ENCODE measurements at regions not wholly inside any gene's neighbourhood (a gene's known extent, or its start where the extent isn't known, plus 50 kb on each side); places are given as distances from the start of the nearest gene placed in this dataset.

- no peak for TF ChIP-seq YY1 (IDR thresholded peaks at IDR 0.05; ENCODE audit: insufficient read depth, insufficient read length)
- TF ChIP-seq ZNF274 (IDR thresholded peaks at IDR 0.05; ENCODE audit: low read depth, low read length), result no peak
- TF ChIP-seq SUZ12 (IDR thresholded peaks at IDR 0.05; ENCODE audit: extremely low read depth, insufficient read depth, insufficient read length), result no peak
These were observed 558.7 kb upstream of the LRRTM1 start for GRCh38 chr2:80863147-80863714.

Data from NT2/D1 (cell line).